Hepatocyte (in vitro differentiated cells): ENCODE measurements at regions not wholly inside any gene's neighbourhood (a gene's known extent, or its start where the extent isn't known, plus 50 kb on each side); places are given as distances from the start of the nearest gene placed in this dataset.

ENCODE experiments used
- DNase-seq: peaks from one replicate; pipeline ENCODE4 v3.0.0-alpha.2; 2016; ENCODE audit warnings: low spot score
- H2AFZ ChIP-seq: fragments of 200-600 bp; sonication (generic); 2 replicates; pipeline ENCODE4 v1.6.0; 2016; ENCODE audit warnings: antibody characterized with exemption, mild to moderate bottlenecking
- H3K27ac ChIP-seq: fragments of 200-600 bp; sonication (generic); 2 replicates; pipeline ENCODE4 v1.5.1; 2016; ENCODE audit warnings: mild to moderate bottlenecking
- H3K27me3 ChIP-seq: fragments of 200-600 bp; sonication (generic); 2 replicates; pipeline ENCODE4 v1.6.1; 2016
- H3K36me3 ChIP-seq: fragments of 200-600 bp; sonication (generic); replicated peaks from 2 replicates; pipeline ENCODE4 v1.5.1; 2016; ENCODE audit warnings: low read depth; ENCODE audit not compliant: insufficient read depth
- H3K4me1 ChIP-seq: fragments of 200-600 bp; sonication (generic); 2 replicates; pipeline ENCODE4 v1.5.1; 2016; ENCODE audit warnings: mild to moderate bottlenecking, moderate library complexity; ENCODE audit not compliant: insufficient read depth
- H3K4me2 ChIP-seq: fragments of 200-600 bp; sonication (generic); 2 replicates; pipeline ENCODE4 v1.6.0; 2016
- H3K4me3 ChIP-seq: fragments of 200-600 bp; sonication (generic); 2 replicates; pipeline ENCODE4 v1.5.1; 2016; ENCODE audit warnings: mild to moderate bottlenecking
- H3K79me2 ChIP-seq: fragments of 200-600 bp; sonication (generic); 2 replicates; pipeline ENCODE4 v1.6.0; 2017; ENCODE audit warnings: mild to moderate bottlenecking
- H3K9me2 ChIP-seq: fragments of 200-600 bp; sonication (generic); replicated peaks from 2 replicates; pipeline ENCODE4 v1.6.0; 2017; ENCODE audit warnings: mild to moderate bottlenecking; ENCODE audit not compliant: insufficient read depth
- H3K9me3 ChIP-seq: fragments of 200-600 bp; sonication (generic); 2 replicates; pipeline ENCODE4 v1.5.1; 2016; ENCODE audit warnings: low read depth, mild to moderate bottlenecking
- H4K20me1 ChIP-seq: fragments of 200-600 bp; sonication (generic); 2 replicates; pipeline ENCODE4 v1.6.0; 2016; ENCODE audit warnings: mild to moderate bottlenecking; ENCODE audit not compliant: insufficient read depth, poor library complexity, severe bottlenecking
- EZH2 ChIP-seq: fragments of 200-600 bp; sonication (generic); IDR thresholded peaks from 2 replicates; pipeline ENCODE4 v1.6.1; 2016; ENCODE audit warnings: antibody characterized with exemption, mild to moderate bottlenecking, borderline replicate concordance
- EZH2phosphoT487 ChIP-seq: fragments of 200-600 bp; sonication (generic); IDR thresholded peaks from one replicate; pipeline ENCODE4 v1.6.1; 2018; ENCODE audit warnings: antibody characterized with exemption, mild to moderate bottlenecking, low read depth, moderate library complexity; ENCODE audit not compliant: unreplicated experiment, severe bottlenecking
- WGBS: methylation state at CpG from one replicate; pipeline ENCODE4 v1.1.6; 2016; ENCODE audit warnings: low lambda C conversion rate; ENCODE audit errors: missing lambda C conversion rate; 5-methylcytosine and 5-hydroxymethylcytosine counted together
- TF ChIP-seq, protein P1 (sequence below): fragments of 200-600 bp; sonication (generic); IDR thresholded peaks from 2 replicates; pipeline ENCODE4 v1.5.1; 2016; ENCODE audit warnings: antibody characterized with exemption, mild to moderate bottlenecking; ENCODE audit not compliant: poor library complexity

DNA sequence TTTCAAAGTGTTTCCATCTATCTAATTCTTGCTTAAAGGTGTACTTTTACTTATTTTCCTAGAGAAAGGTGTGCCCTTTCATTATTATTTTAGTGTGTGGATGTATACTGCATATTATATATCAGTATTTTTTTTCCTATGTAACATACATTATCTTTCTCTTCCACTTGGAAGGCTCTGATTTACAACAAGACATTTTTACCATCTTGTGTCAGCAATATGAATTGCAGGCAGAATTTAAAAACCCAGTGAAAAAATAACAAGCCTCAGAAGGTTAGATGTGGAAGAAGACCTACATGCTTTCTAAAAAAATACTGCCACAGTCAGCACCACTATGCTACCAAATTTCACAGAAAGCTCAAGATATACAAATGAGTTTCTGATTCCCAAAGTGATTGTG, 327.7 kb upstream of the STEAP1 start:
- Histone ChIP-seq H3K4me2 (no peak overlapping the region), H3K79me2 (no peaks in the 10 kb centered on the region), H3K4me1 (no peaks in the 10 kb centered on the region), H2AFZ (no peak overlapping the region), H4K20me1 (no peaks in the 10 kb centered on the region), H3K36me3 (no peaks in the 10 kb centered on the region), H3K9me3 (no peaks in the 10 kb centered on the region), H3K4me3 (no peak overlapping the region), H3K27ac (no peak overlapping the region), H3K27me3 (no peaks in the 10 kb centered on the region), H3K9me2 (no peaks in the 10 kb centered on the region)
- DNase-seq = no peak
- TF ChIP-seq, protein P1, sequence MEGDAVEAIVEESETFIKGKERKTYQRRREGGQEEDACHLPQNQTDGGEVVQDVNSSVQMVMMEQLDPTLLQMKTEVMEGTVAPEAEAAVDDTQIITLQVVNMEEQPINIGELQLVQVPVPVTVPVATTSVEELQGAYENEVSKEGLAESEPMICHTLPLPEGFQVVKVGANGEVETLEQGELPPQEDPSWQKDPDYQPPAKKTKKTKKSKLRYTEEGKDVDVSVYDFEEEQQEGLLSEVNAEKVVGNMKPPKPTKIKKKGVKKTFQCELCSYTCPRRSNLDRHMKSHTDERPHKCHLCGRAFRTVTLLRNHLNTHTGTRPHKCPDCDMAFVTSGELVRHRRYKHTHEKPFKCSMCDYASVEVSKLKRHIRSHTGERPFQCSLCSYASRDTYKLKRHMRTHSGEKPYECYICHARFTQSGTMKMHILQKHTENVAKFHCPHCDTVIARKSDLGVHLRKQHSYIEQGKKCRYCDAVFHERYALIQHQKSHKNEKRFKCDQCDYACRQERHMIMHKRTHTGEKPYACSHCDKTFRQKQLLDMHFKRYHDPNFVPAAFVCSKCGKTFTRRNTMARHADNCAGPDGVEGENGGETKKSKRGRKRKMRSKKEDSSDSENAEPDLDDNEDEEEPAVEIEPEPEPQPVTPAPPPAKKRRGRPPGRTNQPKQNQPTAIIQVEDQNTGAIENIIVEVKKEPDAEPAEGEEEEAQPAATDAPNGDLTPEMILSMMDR = no peak
- no peak for TF ChIP-seq EZH2
- no peak for TF ChIP-seq EZH2phosphoT487

DNA sequence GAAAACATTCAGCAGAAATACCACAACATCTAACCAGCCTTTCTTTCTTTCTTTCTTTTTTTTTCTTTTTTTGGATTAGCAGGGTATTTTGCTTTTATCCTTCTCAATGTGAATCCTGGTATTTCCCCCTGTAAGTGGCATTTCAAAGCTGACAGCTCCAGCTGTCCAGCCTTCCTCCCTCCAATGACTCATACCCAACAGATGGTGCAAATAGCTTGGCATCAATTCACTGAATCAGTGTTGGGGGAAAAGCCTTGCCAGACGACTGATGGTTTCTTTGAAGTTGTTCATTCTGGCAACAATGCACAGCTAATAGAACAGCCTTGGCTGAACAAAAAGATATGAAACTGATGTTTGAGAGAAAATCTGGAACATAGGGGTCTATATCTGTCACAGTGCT, 316.8 kb upstream of the STEAP1 start:
- H2AFZ ChIP-seq = no peak overlapping the region
- no peaks in the 10 kb centered on the region for H3K9me2 ChIP-seq
- H4K20me1 ChIP-seq = no peaks in the 10 kb centered on the region
- H3K4me1 ChIP-seq = no peaks in the 10 kb centered on the region
- no peaks in the 10 kb centered on the region for H3K9me3 ChIP-seq
- H3K4me3 ChIP-seq = no peak overlapping the region
- no peaks in the 10 kb centered on the region for H3K27me3 ChIP-seq
- WGBS = 31% methylated on average over 1 of the region's 1 CpG
- no peak overlapping the region for H3K4me2 ChIP-seq
- H3K36me3 ChIP-seq = no peaks in the 10 kb centered on the region
- no peaks in the 10 kb centered on the region for H3K79me2 ChIP-seq
- no peak overlapping the region for H3K27ac ChIP-seq
- DNase-seq = no peak
- TF ChIP-seq, protein P1 = no peak
- TF ChIP-seq EZH2phosphoT487 = no peak
- no peak for TF ChIP-seq EZH2

DNA sequence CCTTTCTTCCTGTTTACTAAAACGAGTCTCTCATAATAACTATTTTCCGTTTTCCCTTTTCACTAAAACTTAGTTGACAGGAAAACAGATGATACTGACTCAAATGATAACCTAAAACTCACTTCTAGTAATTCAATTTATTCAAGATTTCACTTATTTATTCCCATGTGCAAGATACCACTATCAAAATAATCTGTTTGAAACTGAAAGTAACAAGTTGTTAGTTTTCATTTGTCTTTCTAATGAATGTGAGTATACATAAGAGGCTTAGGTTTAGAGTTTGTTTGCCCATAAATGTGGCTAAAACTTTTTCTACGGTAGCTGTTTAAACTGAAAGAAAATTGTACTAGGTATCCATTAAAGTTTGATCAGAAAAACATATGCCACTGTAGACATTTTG, 314.9 kb upstream of the STEAP1 start:
- WGBS = 84% methylated on average over 3 of the region's 3 CpGs
- H2AFZ ChIP-seq = no peak overlapping the region
- no peak overlapping the region for H3K27ac ChIP-seq
- H3K79me2 ChIP-seq = no peaks in the 10 kb centered on the region
- H3K27me3 ChIP-seq = no peaks in the 10 kb centered on the region
- DNase-seq = no peak
- no peaks in the 10 kb centered on the region for H4K20me1 ChIP-seq
- H3K36me3 ChIP-seq = no peaks in the 10 kb centered on the region
- H3K9me2 ChIP-seq = no peaks in the 10 kb centered on the region
- no peaks in the 10 kb centered on the region for H3K9me3 ChIP-seq
- H3K4me3 ChIP-seq = no peak overlapping the region
- no peak for TF ChIP-seq EZH2phosphoT487
- TF ChIP-seq, protein P1 = no peak
- no peak for TF ChIP-seq EZH2
- no peak overlapping the region for H3K4me2 ChIP-seq
- H3K4me1 ChIP-seq = no peaks in the 10 kb centered on the region

DNA sequence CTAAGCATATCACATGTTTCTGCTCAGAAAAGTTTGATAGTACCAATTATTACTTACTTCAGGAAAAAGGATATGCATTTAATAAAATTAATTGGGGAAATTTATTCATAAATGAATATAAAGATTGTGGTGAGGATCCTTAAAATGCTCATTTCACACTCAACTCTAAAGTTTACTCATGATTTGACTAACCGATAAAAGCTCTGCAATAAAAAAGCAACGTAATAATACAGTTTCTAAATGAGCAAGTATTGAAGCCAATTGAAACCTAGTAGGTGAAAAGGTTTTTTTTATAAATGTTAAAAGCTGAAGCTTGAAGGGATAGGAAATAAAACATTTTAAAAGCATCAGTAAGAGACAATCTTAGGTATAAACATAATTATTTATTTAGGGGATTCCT, 308.3 kb upstream of the STEAP1 start:
- 90% methylated on average over 2 of the region's 2 CpGs for WGBS
- Histone ChIP-seq H3K27me3 (no peaks in the 10 kb centered on the region), H3K9me2 (no peaks in the 10 kb centered on the region), H3K79me2 (no peaks in the 10 kb centered on the region), H2AFZ (no peak overlapping the region), H3K36me3 (no peaks in the 10 kb centered on the region), H4K20me1 (no peaks in the 10 kb centered on the region), H3K4me3 (no peak overlapping the region), H3K4me2 (no peak overlapping the region), H3K9me3 (no peaks in the 10 kb centered on the region), H3K4me1 (no peaks in the 10 kb centered on the region), H3K27ac (no peak overlapping the region)
- DNase-seq = no peak
- TF ChIP-seq EZH2 = no peak
- no peak for TF ChIP-seq EZH2phosphoT487
- TF ChIP-seq, protein P1 = no peak
